ENCODE measurements at regions not wholly inside any gene's neighbourhood (a gene's known extent, or its start where the extent isn't known, plus 50 kb on each side); places are given as distances from the start of the nearest gene placed in this dataset.

DNA sequence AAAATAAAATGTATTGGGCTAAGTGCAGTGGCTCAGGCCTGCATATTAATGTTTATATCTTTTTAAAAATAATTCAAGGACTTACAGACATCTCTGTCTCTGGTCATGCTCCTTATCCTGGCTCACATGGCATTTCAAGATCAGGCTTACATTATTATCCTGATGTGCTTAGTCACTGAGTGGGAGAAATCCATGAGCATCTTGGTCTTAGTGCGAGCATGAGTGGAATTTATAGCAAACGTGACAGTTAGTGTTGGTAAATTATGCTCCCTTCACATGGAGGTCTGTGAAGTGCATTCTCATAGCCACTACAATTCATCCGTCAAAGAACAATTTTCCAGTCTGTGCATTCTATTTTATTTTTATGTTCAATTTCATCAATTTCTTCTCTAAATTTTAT lies 237.8 kb upstream of the EDIL3 start:
- H3K4me3 ChIP-seq (ENCODE audit: control insufficient read depth in 2 of 3, extremely low read depth in 1 of 3, insufficient read depth in 2 of 3, low read depth in 1 of 3, low read length in 3 of 3): no peak overlapping the region
- dilution Hi-C loops (cut with MboI; ENCODE audit: extremely low pct_ligation_motif_present, low sequenced_read_pairs): no loop called here
- no peak overlapping the region for H2AFZ ChIP-seq (ENCODE audit: control insufficient read depth, low read length)
- DNase-seq (ENCODE audit: low read depth, low spot score) (no peak), FAIRE-seq (no peak)
- H3K79me2 ChIP-seq (ENCODE audit: control insufficient read depth, insufficient read depth, low read length): no peaks in the 10 kb centered on the region
- H4K20me1 ChIP-seq (ENCODE audit: control insufficient read depth, extremely low read depth, insufficient read depth, low read length): no peaks in the 10 kb centered on the region
- H3K27ac ChIP-seq (ENCODE audit: control insufficient read depth, insufficient read depth, low read length): no peak overlapping the region
- H3K27me3 ChIP-seq (ENCODE audit: control insufficient read depth, extremely low read depth, insufficient read depth, low read length): no peaks in the 10 kb centered on the region
- H3K9ac ChIP-seq (ENCODE audit: control insufficient read depth, extremely low read depth, insufficient read depth, low read length): no peak overlapping the region
- TF ChIP-seq, protein P1, sequence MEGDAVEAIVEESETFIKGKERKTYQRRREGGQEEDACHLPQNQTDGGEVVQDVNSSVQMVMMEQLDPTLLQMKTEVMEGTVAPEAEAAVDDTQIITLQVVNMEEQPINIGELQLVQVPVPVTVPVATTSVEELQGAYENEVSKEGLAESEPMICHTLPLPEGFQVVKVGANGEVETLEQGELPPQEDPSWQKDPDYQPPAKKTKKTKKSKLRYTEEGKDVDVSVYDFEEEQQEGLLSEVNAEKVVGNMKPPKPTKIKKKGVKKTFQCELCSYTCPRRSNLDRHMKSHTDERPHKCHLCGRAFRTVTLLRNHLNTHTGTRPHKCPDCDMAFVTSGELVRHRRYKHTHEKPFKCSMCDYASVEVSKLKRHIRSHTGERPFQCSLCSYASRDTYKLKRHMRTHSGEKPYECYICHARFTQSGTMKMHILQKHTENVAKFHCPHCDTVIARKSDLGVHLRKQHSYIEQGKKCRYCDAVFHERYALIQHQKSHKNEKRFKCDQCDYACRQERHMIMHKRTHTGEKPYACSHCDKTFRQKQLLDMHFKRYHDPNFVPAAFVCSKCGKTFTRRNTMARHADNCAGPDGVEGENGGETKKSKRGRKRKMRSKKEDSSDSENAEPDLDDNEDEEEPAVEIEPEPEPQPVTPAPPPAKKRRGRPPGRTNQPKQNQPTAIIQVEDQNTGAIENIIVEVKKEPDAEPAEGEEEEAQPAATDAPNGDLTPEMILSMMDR (optimal IDR thresholded peaks at IDR 0.05 in 1 of 3, IDR thresholded peaks at IDR 0.05 in 1 of 3, conservative IDR thresholded peaks at IDR 0.05 in 1 of 3; ENCODE audit: extremely low read depth in 1 of 3, insufficient read depth in 2 of 3, low read length in 3 of 3): no peak
- TF ChIP-seq EZH2 (IDR thresholded peaks at IDR 0.05; ENCODE audit: low read length): no peak
- H3K9me1 ChIP-seq (ENCODE audit: control insufficient read depth, extremely low read depth, insufficient read depth, low read length): no peaks in the 10 kb centered on the region
- H3K4me2 ChIP-seq (ENCODE audit: control insufficient read depth, extremely low read depth, insufficient read depth, low read depth, low read length): no peak overlapping the region
- no peaks in the 10 kb centered on the region for H3K4me1 ChIP-seq (ENCODE audit: control insufficient read depth, extremely low read depth, insufficient read depth, low read length)
- H3K36me3 ChIP-seq (ENCODE audit: control insufficient read depth in 2 of 2, extremely low read depth in 1 of 2, insufficient read depth in 2 of 2, low read length in 2 of 2): no peaks in the 10 kb centered on the region
- no peaks in the 10 kb centered on the region for H3K9me3 ChIP-seq (ENCODE audit: control insufficient read depth, low read depth, low read length)

DNA sequence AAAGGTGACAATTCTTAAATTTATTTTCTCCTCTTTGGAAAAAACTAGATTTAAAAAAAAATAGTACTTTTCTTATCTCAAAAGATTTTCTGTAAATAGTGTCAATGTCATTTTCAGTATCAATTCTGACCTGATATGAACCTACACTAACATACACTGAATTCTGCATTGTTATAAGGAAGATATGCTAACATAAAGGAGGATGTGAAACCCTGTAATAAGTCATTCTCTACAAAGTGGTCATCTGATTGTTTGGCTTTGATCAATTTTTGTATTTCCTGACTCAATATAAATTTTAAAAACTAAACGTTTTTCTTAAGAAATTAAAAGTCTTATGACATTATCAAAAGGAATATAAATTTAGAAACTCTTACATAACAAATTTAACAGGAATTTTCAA lies 233.6 kb upstream of the EDIL3 start:
- H3K4me1 ChIP-seq (ENCODE audit: control insufficient read depth, extremely low read depth, insufficient read depth, low read length): no peaks in the 10 kb centered on the region
- H3K36me3 ChIP-seq (ENCODE audit: control insufficient read depth in 2 of 2, extremely low read depth in 1 of 2, insufficient read depth in 2 of 2, low read length in 2 of 2): no peaks in the 10 kb centered on the region
- H2AFZ ChIP-seq (ENCODE audit: control insufficient read depth, low read length): no peak overlapping the region
- H3K4me3 ChIP-seq (ENCODE audit: control insufficient read depth in 2 of 3, extremely low read depth in 1 of 3, insufficient read depth in 2 of 3, low read depth in 1 of 3, low read length in 3 of 3): no peak overlapping the region
- no peak overlapping the region for H3K9ac ChIP-seq (ENCODE audit: control insufficient read depth, extremely low read depth, insufficient read depth, low read length)
- no peak for TF ChIP-seq EZH2 (IDR thresholded peaks at IDR 0.05; ENCODE audit: low read length)
- TF ChIP-seq, protein P1 (optimal IDR thresholded peaks at IDR 0.05 in 1 of 3, IDR thresholded peaks at IDR 0.05 in 1 of 3, conservative IDR thresholded peaks at IDR 0.05 in 1 of 3; ENCODE audit: extremely low read depth in 1 of 3, insufficient read depth in 2 of 3, low read length in 3 of 3): no peak
- no peaks in the 10 kb centered on the region for H3K27me3 ChIP-seq (ENCODE audit: control insufficient read depth, extremely low read depth, insufficient read depth, low read length)
- no peak overlapping the region for H3K27ac ChIP-seq (ENCODE audit: control insufficient read depth, insufficient read depth, low read length)
- H4K20me1 ChIP-seq (ENCODE audit: control insufficient read depth, extremely low read depth, insufficient read depth, low read length): no peaks in the 10 kb centered on the region
- no peak overlapping the region for H3K4me2 ChIP-seq (ENCODE audit: control insufficient read depth, extremely low read depth, insufficient read depth, low read depth, low read length)
- no peaks in the 10 kb centered on the region for H3K9me3 ChIP-seq (ENCODE audit: control insufficient read depth, low read depth, low read length)
- DNase-seq (ENCODE audit: low read depth, low spot score): no peak
- dilution Hi-C loops (cut with MboI; ENCODE audit: extremely low pct_ligation_motif_present, low sequenced_read_pairs): no loop called here
- no peaks in the 10 kb centered on the region for H3K79me2 ChIP-seq (ENCODE audit: control insufficient read depth, insufficient read depth, low read length)
- H3K9me1 ChIP-seq (ENCODE audit: control insufficient read depth, extremely low read depth, insufficient read depth, low read length): no peaks in the 10 kb centered on the region
- no peak for FAIRE-seq
